ENCODE measurements at regions not wholly inside any gene's neighbourhood (a gene's known extent, or its start where the extent isn't known, plus 50 kb on each side); places are given as distances from the start of the nearest gene placed in this dataset.

DNA sequence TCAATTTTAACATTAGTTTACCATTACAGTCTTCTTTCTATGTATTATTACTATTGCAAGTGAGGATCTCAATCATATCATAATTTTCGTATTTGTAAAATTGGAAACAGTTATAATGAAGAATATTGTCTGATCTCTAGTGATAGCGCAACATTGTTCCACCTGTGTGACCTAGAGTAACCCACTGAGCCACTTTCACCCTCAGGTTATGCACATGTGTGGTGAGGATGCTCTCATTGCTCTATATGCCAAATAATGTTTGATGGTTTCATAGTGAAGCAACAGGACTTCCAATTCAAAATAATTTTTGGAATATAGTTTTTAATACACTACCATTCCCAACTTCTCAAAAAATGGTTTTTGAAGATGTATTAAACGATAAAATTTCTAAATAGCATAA is 603.1 kb upstream of the MAN1A1 start:
- H3K79me2 ChIP-seq (ENCODE audit: insufficient read depth, low read length): no peaks in the 10 kb centered on the region
- peaks cover 7% of the 10 kb centered on the region for H3K4me1 ChIP-seq (ENCODE audit: insufficient read depth, low read length)
- no peak overlapping the region for H3K56ac ChIP-seq (ENCODE audit: insufficient read length, low read depth, low read length)
- H2BK120ac ChIP-seq (ENCODE audit: low read depth, low read length, poor library complexity, severe bottlenecking): no peak overlapping the region
- Mint-ChIP-seq H3K27ac (no peak overlapping the region), H3K36me3 (ENCODE audit: insufficient read depth in 1 of 3, low read depth in 3 of 3) (0 out of 7 replicates have a peak, but pooled peaks cover 0 to 7% (median 0%) of the 10 kb centered on the region in 3 experiments), H3K4me3 (no peak overlapping the region), H3K27me3 (ENCODE audit: low read depth) (no peaks in the 10 kb centered on the region), H3K9me3 (peaks cover 0 to 4% of the 10 kb centered on the region in 2 experiments; a peak in 1 of 5 replicates), H3K4me1 (peaks cover 7 to 8% of the 10 kb centered on the region in 2 experiments)
- no CpG with 5 or more reads among the region's 3 CpGs for WGBS (ENCODE audit: extremely low coverage, insufficient read length, low lambda C conversion rate)
- H3K23ac ChIP-seq (ENCODE audit: insufficient read length, low read depth, low read length): no peak overlapping the region
- no peak overlapping the region for H2BK12ac ChIP-seq (ENCODE audit: insufficient read length, low read depth, low read length)
- H2BK15ac ChIP-seq (ENCODE audit: low read depth, low read length): no peak overlapping the region
- no peak overlapping the region for H3K18ac ChIP-seq (ENCODE audit: insufficient read length, low read depth, low read length)
- H2BK20ac ChIP-seq (ENCODE audit: low read depth, low read length, poor library complexity, severe bottlenecking): no peak overlapping the region
- no peak overlapping the region for H2AFZ ChIP-seq (ENCODE audit: low read length)
- no peak for DNase-seq
- no peaks in the 10 kb centered on the region for H3K9me3 ChIP-seq (ENCODE audit: control insufficient read depth, low read depth, low read length)
- no peak overlapping the region for H4K8ac ChIP-seq (replicated peaks; ENCODE audit: insufficient read length, low read depth, low read length)
- no peak overlapping the region for H4K91ac ChIP-seq (ENCODE audit: insufficient read length, low read depth, low read length)
- no peak overlapping the region for H3K4ac ChIP-seq (ENCODE audit: low read depth, low read length)
- H2AK5ac ChIP-seq (ENCODE audit: insufficient read length, low read length): no peak overlapping the region
- H2BK5ac ChIP-seq (ENCODE audit: insufficient read length, low read length): no peak overlapping the region
- no peak overlapping the region for H3K27ac ChIP-seq (ENCODE audit: insufficient read length, low read depth, low read length)
- no peaks in the 10 kb centered on the region for H3K23me2 ChIP-seq (ENCODE audit: insufficient read length, low read depth, low read length, poor library complexity, severe bottlenecking)
- no peaks in the 10 kb centered on the region for H3K27me3 ChIP-seq (ENCODE audit: insufficient read depth, low read length)
- no peak overlapping the region for H3K4me2 ChIP-seq (ENCODE audit: insufficient read depth, insufficient read length, low read length)
- no peak overlapping the region for H3K14ac ChIP-seq (ENCODE audit: insufficient read depth, low read length)
- no peaks in the 10 kb centered on the region for H4K20me1 ChIP-seq (ENCODE audit: control insufficient read depth, insufficient read depth, insufficient read length)
- H4K5ac ChIP-seq (ENCODE audit: insufficient read length, low read depth, low read length): no peak overlapping the region
- no peaks in the 10 kb centered on the region for H3K79me1 ChIP-seq (ENCODE audit: insufficient read depth, low read depth, low read length, poor library complexity, severe bottlenecking)
- H3K9ac ChIP-seq (ENCODE audit: extremely low read depth, insufficient read length, low read length): no peak overlapping the region
- H3T11ph ChIP-seq (ENCODE audit: low read length): no peak overlapping the region
- TF ChIP-seq, protein P1, sequence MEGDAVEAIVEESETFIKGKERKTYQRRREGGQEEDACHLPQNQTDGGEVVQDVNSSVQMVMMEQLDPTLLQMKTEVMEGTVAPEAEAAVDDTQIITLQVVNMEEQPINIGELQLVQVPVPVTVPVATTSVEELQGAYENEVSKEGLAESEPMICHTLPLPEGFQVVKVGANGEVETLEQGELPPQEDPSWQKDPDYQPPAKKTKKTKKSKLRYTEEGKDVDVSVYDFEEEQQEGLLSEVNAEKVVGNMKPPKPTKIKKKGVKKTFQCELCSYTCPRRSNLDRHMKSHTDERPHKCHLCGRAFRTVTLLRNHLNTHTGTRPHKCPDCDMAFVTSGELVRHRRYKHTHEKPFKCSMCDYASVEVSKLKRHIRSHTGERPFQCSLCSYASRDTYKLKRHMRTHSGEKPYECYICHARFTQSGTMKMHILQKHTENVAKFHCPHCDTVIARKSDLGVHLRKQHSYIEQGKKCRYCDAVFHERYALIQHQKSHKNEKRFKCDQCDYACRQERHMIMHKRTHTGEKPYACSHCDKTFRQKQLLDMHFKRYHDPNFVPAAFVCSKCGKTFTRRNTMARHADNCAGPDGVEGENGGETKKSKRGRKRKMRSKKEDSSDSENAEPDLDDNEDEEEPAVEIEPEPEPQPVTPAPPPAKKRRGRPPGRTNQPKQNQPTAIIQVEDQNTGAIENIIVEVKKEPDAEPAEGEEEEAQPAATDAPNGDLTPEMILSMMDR (conservative IDR thresholded peaks at IDR 0.05): no peak

Data from H9 (cell line).